ENCODE measurements at regions not wholly inside any gene's neighbourhood (a gene's known extent, or its start where the extent isn't known, plus 50 kb on each side); places are given as distances from the start of the nearest gene placed in this dataset.

DNA sequence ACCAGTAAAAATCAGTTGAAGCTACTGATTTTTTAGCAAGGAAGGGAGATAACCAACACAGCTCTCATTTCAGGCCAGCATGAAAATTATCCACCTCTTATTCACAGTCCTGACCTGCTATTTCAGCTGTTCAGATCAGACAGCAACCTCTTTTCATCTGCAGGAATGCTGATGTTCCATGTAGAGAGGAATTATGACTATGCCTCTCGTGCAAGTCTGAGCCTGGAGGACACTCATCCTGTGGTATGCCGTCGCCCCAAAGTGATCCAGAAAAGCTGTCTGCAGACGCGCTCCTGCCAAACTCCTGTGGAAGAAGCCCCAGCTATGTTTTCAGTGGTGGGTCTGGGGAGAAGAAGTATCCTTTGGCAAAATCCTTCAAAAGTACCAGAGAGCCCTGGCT is 563.5 kb upstream of the SLITRK1 start:
- DNase-seq (ENCODE audit: low spot score) (no peak), ATAC-seq (no peak)
- peaks cover 8% of the 10 kb centered on the region; the same call in 2 of the 3 replicates for H3K4me1 Mint-ChIP-seq
- Histone ChIP-seq H3K9me2 (ENCODE audit: insufficient read depth) (no peaks in the 10 kb centered on the region), H3K4me1 (ENCODE audit: insufficient read depth) (no peaks in the 10 kb centered on the region), H3K4me3 (no peak overlapping the region), H3K36me3 (ENCODE audit: insufficient read depth) (no peaks in the 10 kb centered on the region), H4K20me1 (replicated peaks; ENCODE audit: insufficient read depth) (no peaks in the 10 kb centered on the region), H3F3A (replicated peaks; ENCODE audit: low read depth) (no peaks in the 10 kb centered on the region), H3K27ac (ENCODE audit: low read depth) (no peak overlapping the region), H3K79me2 (replicated peaks; ENCODE audit: insufficient read depth) (no peaks in the 10 kb centered on the region), H2AFZ (peak overlapping the region; percentile 69; the same call in 1 of the 2 replicates), H3K27me3 (ENCODE audit: insufficient read depth) (no peaks in the 10 kb centered on the region), H3K4me2 (no peak overlapping the region)
- no peak overlapping the region for H3K4me3 Mint-ChIP-seq
- TF ChIP-seq ZNF331 (CRISPR knock-in tag; IDR thresholded peaks at IDR 0.05; ENCODE audit: low read depth) (no peak), EZH2 (IDR thresholded peaks at IDR 0.05; ENCODE audit: low read depth, unreplicated experiment) (no peak), EZH2phosphoT487 (IDR thresholded peaks at IDR 0.05; ENCODE audit: unreplicated experiment) (no peak), CREB1 (CRISPR knock-in tag; IDR thresholded peaks at IDR 0.05; ENCODE audit: low read depth) (no peak), JUNB (IDR thresholded peaks at IDR 0.05; ENCODE audit: unreplicated experiment) (no peak), NANOG (IDR thresholded peaks at IDR 0.05; ENCODE audit: borderline replicate concordance) (no peak), STAT1 (IDR thresholded peaks at IDR 0.05; ENCODE audit: unreplicated experiment) (no peak), POLR2AphosphoS5 (IDR thresholded peaks at IDR 0.05; ENCODE audit: low read depth) (no peak), ZNF114 (CRISPR knock-in tag; IDR thresholded peaks at IDR 0.05) (no peak)
- TF ChIP-seq, protein P1, sequence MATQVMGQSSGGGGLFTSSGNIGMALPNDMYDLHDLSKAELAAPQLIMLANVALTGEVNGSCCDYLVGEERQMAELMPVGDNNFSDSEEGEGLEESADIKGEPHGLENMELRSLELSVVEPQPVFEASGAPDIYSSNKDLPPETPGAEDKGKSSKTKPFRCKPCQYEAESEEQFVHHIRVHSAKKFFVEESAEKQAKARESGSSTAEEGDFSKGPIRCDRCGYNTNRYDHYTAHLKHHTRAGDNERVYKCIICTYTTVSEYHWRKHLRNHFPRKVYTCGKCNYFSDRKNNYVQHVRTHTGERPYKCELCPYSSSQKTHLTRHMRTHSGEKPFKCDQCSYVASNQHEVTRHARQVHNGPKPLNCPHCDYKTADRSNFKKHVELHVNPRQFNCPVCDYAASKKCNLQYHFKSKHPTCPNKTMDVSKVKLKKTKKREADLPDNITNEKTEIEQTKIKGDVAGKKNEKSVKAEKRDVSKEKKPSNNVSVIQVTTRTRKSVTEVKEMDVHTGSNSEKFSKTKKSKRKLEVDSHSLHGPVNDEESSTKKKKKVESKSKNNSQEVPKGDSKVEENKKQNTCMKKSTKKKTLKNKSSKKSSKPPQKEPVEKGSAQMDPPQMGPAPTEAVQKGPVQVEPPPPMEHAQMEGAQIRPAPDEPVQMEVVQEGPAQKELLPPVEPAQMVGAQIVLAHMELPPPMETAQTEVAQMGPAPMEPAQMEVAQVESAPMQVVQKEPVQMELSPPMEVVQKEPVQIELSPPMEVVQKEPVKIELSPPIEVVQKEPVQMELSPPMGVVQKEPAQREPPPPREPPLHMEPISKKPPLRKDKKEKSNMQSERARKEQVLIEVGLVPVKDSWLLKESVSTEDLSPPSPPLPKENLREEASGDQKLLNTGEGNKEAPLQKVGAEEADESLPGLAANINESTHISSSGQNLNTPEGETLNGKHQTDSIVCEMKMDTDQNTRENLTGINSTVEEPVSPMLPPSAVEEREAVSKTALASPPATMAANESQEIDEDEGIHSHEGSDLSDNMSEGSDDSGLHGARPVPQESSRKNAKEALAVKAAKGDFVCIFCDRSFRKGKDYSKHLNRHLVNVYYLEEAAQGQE (IDR thresholded peaks at IDR 0.05; ENCODE audit: unreplicated experiment), result no peak
- TF ChIP-seq, protein P2, sequence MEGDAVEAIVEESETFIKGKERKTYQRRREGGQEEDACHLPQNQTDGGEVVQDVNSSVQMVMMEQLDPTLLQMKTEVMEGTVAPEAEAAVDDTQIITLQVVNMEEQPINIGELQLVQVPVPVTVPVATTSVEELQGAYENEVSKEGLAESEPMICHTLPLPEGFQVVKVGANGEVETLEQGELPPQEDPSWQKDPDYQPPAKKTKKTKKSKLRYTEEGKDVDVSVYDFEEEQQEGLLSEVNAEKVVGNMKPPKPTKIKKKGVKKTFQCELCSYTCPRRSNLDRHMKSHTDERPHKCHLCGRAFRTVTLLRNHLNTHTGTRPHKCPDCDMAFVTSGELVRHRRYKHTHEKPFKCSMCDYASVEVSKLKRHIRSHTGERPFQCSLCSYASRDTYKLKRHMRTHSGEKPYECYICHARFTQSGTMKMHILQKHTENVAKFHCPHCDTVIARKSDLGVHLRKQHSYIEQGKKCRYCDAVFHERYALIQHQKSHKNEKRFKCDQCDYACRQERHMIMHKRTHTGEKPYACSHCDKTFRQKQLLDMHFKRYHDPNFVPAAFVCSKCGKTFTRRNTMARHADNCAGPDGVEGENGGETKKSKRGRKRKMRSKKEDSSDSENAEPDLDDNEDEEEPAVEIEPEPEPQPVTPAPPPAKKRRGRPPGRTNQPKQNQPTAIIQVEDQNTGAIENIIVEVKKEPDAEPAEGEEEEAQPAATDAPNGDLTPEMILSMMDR (conservative IDR thresholded peaks at IDR 0.05; ENCODE audit: low read depth in 2 of 2), result no peak
- TF ChIP-seq, protein P3, sequence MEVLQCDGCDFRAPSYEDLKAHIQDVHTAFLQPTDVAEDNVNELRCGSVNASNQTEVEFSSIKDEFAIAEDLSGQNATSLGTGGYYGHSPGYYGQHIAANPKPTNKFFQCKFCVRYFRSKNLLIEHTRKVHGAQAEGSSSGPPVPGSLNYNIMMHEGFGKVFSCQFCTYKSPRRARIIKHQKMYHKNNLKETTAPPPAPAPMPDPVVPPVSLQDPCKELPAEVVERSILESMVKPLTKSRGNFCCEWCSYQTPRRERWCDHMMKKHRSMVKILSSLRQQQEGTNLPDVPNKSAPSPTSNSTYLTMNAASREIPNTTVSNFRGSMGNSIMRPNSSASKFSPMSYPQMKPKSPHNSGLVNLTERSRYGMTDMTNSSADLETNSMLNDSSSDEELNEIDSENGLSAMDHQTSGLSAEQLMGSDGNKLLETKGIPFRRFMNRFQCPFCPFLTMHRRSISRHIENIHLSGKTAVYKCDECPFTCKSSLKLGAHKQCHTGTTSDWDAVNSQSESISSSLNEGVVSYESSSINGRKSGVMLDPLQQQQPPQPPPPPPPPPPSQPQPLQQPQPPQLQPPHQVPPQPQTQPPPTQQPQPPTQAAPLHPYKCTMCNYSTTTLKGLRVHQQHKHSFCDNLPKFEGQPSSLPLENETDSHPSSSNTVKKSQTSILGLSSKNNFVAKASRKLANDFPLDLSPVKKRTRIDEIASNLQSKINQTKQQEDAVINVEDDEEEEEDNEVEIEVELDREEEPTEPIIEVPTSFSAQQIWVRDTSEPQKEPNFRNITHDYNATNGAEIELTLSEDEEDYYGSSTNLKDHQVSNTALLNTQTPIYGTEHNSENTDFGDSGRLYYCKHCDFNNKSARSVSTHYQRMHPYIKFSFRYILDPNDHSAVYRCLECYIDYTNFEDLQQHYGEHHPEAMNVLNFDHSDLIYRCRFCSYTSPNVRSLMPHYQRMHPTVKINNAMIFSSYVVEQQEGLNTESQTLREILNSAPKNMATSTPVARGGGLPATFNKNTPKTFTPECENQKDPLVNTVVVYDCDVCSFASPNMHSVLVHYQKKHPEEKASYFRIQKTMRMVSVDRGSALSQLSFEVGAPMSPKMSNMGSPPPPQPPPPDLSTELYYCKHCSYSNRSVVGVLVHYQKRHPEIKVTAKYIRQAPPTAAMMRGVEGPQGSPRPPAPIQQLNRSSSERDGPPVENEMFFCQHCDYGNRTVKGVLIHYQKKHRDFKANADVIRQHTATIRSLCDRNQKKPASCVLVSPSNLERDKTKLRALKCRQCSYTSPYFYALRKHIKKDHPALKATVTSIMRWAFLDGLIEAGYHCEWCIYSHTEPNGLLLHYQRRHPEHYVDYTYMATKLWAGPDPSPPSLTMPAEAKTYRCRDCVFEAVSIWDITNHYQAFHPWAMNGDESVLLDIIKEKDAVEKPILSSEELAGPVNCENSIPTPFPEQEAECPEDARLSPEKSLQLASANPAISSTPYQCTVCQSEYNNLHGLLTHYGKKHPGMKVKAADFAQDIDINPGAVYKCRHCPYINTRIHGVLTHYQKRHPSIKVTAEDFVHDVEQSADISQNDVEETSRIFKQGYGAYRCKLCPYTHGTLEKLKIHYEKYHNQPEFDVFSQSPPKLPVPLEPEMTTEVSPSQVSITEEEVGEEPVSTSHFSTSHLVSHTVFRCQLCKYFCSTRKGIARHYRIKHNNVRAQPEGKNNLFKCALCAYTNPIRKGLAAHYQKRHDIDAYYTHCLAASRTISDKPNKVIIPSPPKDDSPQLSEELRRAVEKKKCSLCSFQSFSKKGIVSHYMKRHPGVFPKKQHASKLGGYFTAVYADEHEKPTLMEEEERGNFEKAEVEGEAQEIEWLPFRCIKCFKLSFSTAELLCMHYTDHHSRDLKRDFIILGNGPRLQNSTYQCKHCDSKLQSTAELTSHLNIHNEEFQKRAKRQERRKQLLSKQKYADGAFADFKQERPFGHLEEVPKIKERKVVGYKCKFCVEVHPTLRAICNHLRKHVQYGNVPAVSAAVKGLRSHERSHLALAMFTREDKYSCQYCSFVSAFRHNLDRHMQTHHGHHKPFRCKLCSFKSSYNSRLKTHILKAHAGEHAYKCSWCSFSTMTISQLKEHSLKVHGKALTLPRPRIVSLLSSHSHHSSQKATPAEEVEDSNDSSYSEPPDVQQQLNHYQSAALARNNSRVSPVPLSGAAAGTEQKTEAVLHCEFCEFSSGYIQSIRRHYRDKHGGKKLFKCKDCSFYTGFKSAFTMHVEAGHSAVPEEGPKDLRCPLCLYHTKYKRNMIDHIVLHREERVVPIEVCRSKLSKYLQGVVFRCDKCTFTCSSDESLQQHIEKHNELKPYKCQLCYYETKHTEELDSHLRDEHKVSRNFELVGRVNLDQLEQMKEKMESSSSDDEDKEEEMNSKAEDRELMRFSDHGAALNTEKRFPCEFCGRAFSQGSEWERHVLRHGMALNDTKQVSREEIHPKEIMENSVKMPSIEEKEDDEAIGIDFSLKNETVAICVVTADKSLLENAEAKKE (CRISPR knock-in tag; IDR thresholded peaks at IDR 0.05), result no peak
- TF ChIP-seq, protein P4, sequence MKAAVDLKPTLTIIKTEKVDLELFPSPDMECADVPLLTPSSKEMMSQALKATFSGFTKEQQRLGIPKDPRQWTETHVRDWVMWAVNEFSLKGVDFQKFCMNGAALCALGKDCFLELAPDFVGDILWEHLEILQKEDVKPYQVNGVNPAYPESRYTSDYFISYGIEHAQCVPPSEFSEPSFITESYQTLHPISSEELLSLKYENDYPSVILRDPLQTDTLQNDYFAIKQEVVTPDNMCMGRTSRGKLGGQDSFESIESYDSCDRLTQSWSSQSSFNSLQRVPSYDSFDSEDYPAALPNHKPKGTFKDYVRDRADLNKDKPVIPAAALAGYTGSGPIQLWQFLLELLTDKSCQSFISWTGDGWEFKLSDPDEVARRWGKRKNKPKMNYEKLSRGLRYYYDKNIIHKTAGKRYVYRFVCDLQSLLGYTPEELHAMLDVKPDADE (IDR thresholded peaks at IDR 0.05), result no peak
- no peak overlapping the region for H3K27ac Mint-ChIP-seq
- no peaks in the 10 kb centered on the region for H3K36me3 Mint-ChIP-seq (ENCODE audit: low read depth)
- no peaks in the 10 kb centered on the region; the same call in 1 of the 3 replicates for H3K9me3 Mint-ChIP-seq
- H3K27me3 Mint-ChIP-seq (ENCODE audit: insufficient read depth, low read depth, poor library complexity), result peaks cover 3% of the 10 kb centered on the region
